OCI-LY1 (cell line): ENCODE measurements at regions not wholly inside any gene's neighbourhood (a gene's known extent, or its start where the extent isn't known, plus 50 kb on each side); places are given as distances from the start of the nearest gene placed in this dataset.

Experiments used
- H2AFZ ChIP-seq: fragments of 200-600 bp; sonication (generic), shearing (Covaris generic); 2 replicates; pipeline ENCODE4 v1.6.0; 2014; ENCODE audit warnings: antibody characterized with exemption, mild to moderate bottlenecking, low read length
- H3F3A ChIP-seq: fragments of 200-600 bp; sonication (generic), shearing (Covaris generic); 2 replicates; pipeline ENCODE4 v1.6.0; 2014; ENCODE audit warnings: mild to moderate bottlenecking, antibody characterized with exemption, low read length, moderate library complexity; ENCODE audit not compliant: insufficient read depth
- H3K27ac ChIP-seq: fragments of 200-600 bp; sonication (generic); 2 replicates; pipeline ENCODE4 v1.5.1; 2014; ENCODE audit warnings: low read length, mixed run types, mild to moderate bottlenecking, low read depth; ENCODE audit not compliant: poor library complexity, severe bottlenecking
- H3K27me3 ChIP-seq: fragments of 200-600 bp; sonication (generic); 2 replicates; pipeline ENCODE4 v1.6.0; 2014; ENCODE audit warnings: antibody characterized with exemption, mild to moderate bottlenecking, low read length, moderate library complexity; ENCODE audit not compliant: insufficient read depth
- H3K36me3 ChIP-seq: fragments of 200-600 bp; sonication (generic); 2 replicates; pipeline ENCODE4 v1.6.1; 2014; ENCODE audit warnings: mild to moderate bottlenecking, antibody characterized with exemption, low read length, moderate library complexity, mixed read lengths; ENCODE audit not compliant: insufficient read depth
- H3K4me1 ChIP-seq: fragments of 200-600 bp; sonication (generic); 2 replicates; pipeline ENCODE4 v1.5.1; 2014; ENCODE audit warnings: mild to moderate bottlenecking, low read length, moderate library complexity; ENCODE audit not compliant: insufficient read depth, severe bottlenecking
- H3K4me2 ChIP-seq: fragments of 200-600 bp; sonication (generic), shearing (Covaris generic); 2 replicates; pipeline ENCODE4 v1.6.1; 2014; ENCODE audit warnings: low read length
- H3K4me3 ChIP-seq: fragments of 200-600 bp; sonication (generic); 2 replicates; pipeline ENCODE4 v1.5.1; 2014; ENCODE audit warnings: low read length, low read depth, mild to moderate bottlenecking, mixed read lengths; ENCODE audit not compliant: poor library complexity, severe bottlenecking
- H3K79me2 ChIP-seq: fragments of 200-600 bp; shearing (Covaris generic); 2 replicates; pipeline ENCODE4 v1.6.1; 2016; ENCODE audit warnings: mixed run types, low read length, mixed read lengths; ENCODE audit not compliant: insufficient read depth
- H3K9ac ChIP-seq: fragments of 200-600 bp; sonication (generic), shearing (Covaris generic); 2 replicates; pipeline ENCODE4 v1.6.1; 2014; ENCODE audit warnings: mild to moderate bottlenecking, low read length, mixed read lengths
- H3K9me2 ChIP-seq: fragments of 200-600 bp; sonication (generic), shearing (Covaris generic); 2 replicates; pipeline ENCODE4 v1.6.1; 2014; ENCODE audit warnings: low read depth, mild to moderate bottlenecking, low read length, mixed read lengths
- H3K9me3 ChIP-seq: fragments of 200-600 bp; shearing (Covaris generic); 2 replicates; pipeline ENCODE4 v1.6.1; 2014; ENCODE audit warnings: low read length, mixed read lengths
- H4K20me1 ChIP-seq: fragments of 200-600 bp; sonication (generic), shearing (Covaris generic); 2 replicates; pipeline ENCODE4 v1.6.0; 2016; ENCODE audit warnings: mild to moderate bottlenecking, low read length; ENCODE audit not compliant: insufficient read depth
- CTCF ChIP-seq: fragments of 200-600 bp; sonication (generic), shearing (Covaris generic); IDR thresholded peaks from 2 replicates; pipeline ENCODE4 v1.5.1; 2017; ENCODE audit warnings: mild to moderate bottlenecking, antibody characterized with exemption, low read length, moderate library complexity, mixed read lengths
- EZH2 ChIP-seq: fragments of 200-600 bp; sonication (generic), shearing (Covaris generic); IDR thresholded peaks from 2 replicates; pipeline ENCODE4 v1.8.0; 2017; ENCODE audit warnings: borderline replicate concordance, mixed run types, mild to moderate bottlenecking, antibody characterized with exemption, low read length, moderate library complexity, mixed read lengths

GRCh38 chr1:67534627-67535065 is 104.4 kb upstream of the SERBP1 start:
- H3K4me1 ChIP-seq: peaks cover 23% of the 10 kb centered on the region

GRCh38 chr1:67535474-67535873 is 105.3 kb upstream of the SERBP1 start:
- Histone ChIP-seq H3K79me2 (no peaks in the 10 kb centered on the region), H3K9me2 (no peaks in the 10 kb centered on the region), H4K20me1 (no peaks in the 10 kb centered on the region), H3K9me3 (no peaks in the 10 kb centered on the region), H3K9ac (no peak overlapping the region), H3K4me3 (no peak overlapping the region), H3F3A (no peaks in the 10 kb centered on the region), H3K4me1 (peaks cover 23% of the 10 kb centered on the region), H3K27me3 (no peaks in the 10 kb centered on the region), H3K36me3 (no peaks in the 10 kb centered on the region), H3K27ac (no peak overlapping the region), H2AFZ (no peak overlapping the region), H3K4me2 (no peak overlapping the region)
- TF ChIP-seq CTCF (peak; percentile 97), EZH2 (no peak)

More at GRCh38 chr1:67534627-67535065, 104.4 kb upstream of the SERBP1 start:
- Histone ChIP-seq H3K79me2 (no peaks in the 10 kb centered on the region), H3K9me2 (no peaks in the 10 kb centered on the region), H3K9ac (no peak overlapping the region), H3K9me3 (no peaks in the 10 kb centered on the region), H3K4me3 (no peak overlapping the region), H3K4me2 (no peak overlapping the region), H3F3A (no peaks in the 10 kb centered on the region), H3K27ac (peak overlapping the region; percentile 10), H4K20me1 (no peaks in the 10 kb centered on the region), H3K36me3 (no peaks in the 10 kb centered on the region; the same call in 1 of the 2 replicates), H2AFZ (no peak overlapping the region), H3K27me3 (no peaks in the 10 kb centered on the region)
- TF ChIP-seq EZH2 (no peak), CTCF (no peak)

DNA sequence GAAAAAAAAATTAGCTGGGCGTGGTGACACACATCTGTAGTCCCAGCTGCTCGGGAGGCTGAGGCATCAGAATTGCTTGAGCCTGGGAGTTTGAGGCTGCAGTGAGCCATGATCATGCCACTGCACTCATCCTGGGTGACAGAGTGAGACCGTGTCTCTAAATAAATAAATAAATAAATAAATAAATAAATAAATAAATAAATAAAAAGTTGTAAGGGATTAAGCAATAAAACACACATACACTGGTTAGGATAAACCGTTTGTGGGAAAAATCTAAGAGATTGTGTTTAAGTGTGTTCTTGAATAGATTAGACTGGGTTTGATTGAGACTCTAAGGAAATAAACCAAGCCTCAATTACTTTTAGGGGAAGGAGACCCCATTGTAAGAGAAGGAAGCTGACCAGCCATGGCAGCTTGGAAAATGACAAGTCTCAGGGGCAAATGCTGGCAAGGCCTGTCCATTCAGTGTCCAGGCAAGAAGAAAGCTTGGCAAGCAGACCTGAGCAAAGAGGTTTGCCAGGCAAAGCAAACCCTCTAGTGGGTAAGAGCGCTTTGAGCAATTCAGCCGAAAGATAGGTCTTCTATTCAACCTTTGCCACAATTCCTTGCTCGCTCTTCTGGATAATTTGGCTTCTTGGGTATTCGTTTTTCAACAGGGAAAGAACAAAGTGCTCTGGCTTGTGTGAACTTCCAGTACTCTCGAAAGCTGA is 106.9 kb upstream of the SERBP1 start:
- H3K4me2 ChIP-seq: no peak overlapping the region
- H3K36me3 ChIP-seq: no peaks in the 10 kb centered on the region
- no peaks in the 10 kb centered on the region for H3K9me3 ChIP-seq
- H3K9ac ChIP-seq: no peak overlapping the region
- TF ChIP-seq EZH2 (no peak), CTCF (no peak)
- H3K27me3 ChIP-seq: no peaks in the 10 kb centered on the region
- no peak overlapping the region for H3K4me3 ChIP-seq
- no peak overlapping the region for H2AFZ ChIP-seq
- H4K20me1 ChIP-seq: no peaks in the 10 kb centered on the region
- peaks cover 23% of the 10 kb centered on the region for H3K4me1 ChIP-seq
- no peaks in the 10 kb centered on the region for H3K79me2 ChIP-seq
- H3K27ac ChIP-seq: no peak overlapping the region
- no peaks in the 10 kb centered on the region for H3K9me2 ChIP-seq
- no peaks in the 10 kb centered on the region for H3F3A ChIP-seq
